ENCODE measurements at regions not wholly inside any gene's neighbourhood (a gene's known extent, or its start where the extent isn't known, plus 50 kb on each side); places are given as distances from the start of the nearest gene placed in this dataset.

GRCh38 chr21:24939291-24939690 lies 668.0 kb downstream of the MRPL39 start:
- no peak overlapping the region for H3K4me3 ChIP-seq (ENCODE audit: extremely low read depth in 1 of 4, insufficient read depth in 2 of 4, low read depth in 3 of 4, low read length in 4 of 4)
- no peak overlapping the region for H3K14ac ChIP-seq (ENCODE audit: insufficient read length)
- H4K20me1 ChIP-seq (replicated peaks in 1 of 2; ENCODE audit: control insufficient read depth in 1 of 2, insufficient read depth in 2 of 2, low read length in 2 of 2): no peaks in the 10 kb centered on the region
- H3K27ac ChIP-seq (ENCODE audit: low read depth, low read length): no peak overlapping the region
- WGBS, 2 experiments (ENCODE audit: extremely low coverage in 1 of 2, insufficient coverage in 1 of 2, insufficient read length in 1 of 2, insufficient replicate concordance in 2 of 2, low coverage in 1 of 2, low lambda C conversion rate in 2 of 2, missing lambda C conversion rate in 1 of 2): 88% methylated on average over 1 of the region's 1 CpG; no CpG with 5 or more reads in 1 of the 2 experiments
- no peak overlapping the region for H3K18ac ChIP-seq (ENCODE audit: extremely low read depth, low read length)
- no peaks in the 10 kb centered on the region for H3K79me2 ChIP-seq (ENCODE audit: control insufficient read depth in 1 of 2, insufficient read depth in 2 of 2, low read length in 2 of 2)
- FAIRE-seq (no peak), DNase-seq (ENCODE audit: low read depth in 1 of 2, low spot score in 2 of 2) (no peak)
- no peaks in the 10 kb centered on the region for H3K9me3 ChIP-seq (ENCODE audit: insufficient read depth in 2 of 2, low read depth in 1 of 2, low read length in 1 of 2)
- H4K5ac ChIP-seq (ENCODE audit: insufficient read length, low read depth, low read length): no peak overlapping the region
- no peak overlapping the region for H4K91ac ChIP-seq (replicated peaks; ENCODE audit: insufficient read length, low read length)
- no peak overlapping the region for H4K8ac ChIP-seq (ENCODE audit: extremely low read depth, insufficient read depth, low read length)
- H3K23me2 ChIP-seq (ENCODE audit: low read depth, low read length): no peaks in the 10 kb centered on the region
- ChIA-PET POLR2A (ENCODE audit: partially characterized antibody) (no interaction called here), CTCF (ENCODE audit: partially characterized antibody) (no interaction called here)
- H3K4me1 ChIP-seq (replicated peaks in 1 of 4; ENCODE audit: control insufficient read depth in 3 of 4, insufficient read depth in 4 of 4, low read length in 3 of 4): peaks cover 0 to 6% (median 4%) of the 10 kb centered on the region in 4 experiments; a peak in 4 of 7 replicates
- no peak overlapping the region for H2BK5ac ChIP-seq (ENCODE audit: low read depth, low read length)
- H3K27me3 ChIP-seq (replicated peaks in 1 of 4; ENCODE audit: control insufficient read depth in 3 of 4, extremely low read depth in 1 of 4, insufficient read depth in 3 of 4, low read length in 3 of 4): no peaks in the 10 kb centered on the region
- no peak overlapping the region for H3K4me2 ChIP-seq (ENCODE audit: insufficient read depth in 1 of 2, low read depth in 2 of 2, low read length in 2 of 2)
- H3K36me3 ChIP-seq (ENCODE audit: control insufficient read depth in 2 of 4, insufficient read depth in 4 of 4, low read length in 3 of 4): no peaks in the 10 kb centered on the region
- H2AFZ ChIP-seq (ENCODE audit: low read length): no peak overlapping the region
- no peak overlapping the region for H3K56ac ChIP-seq (replicated peaks; ENCODE audit: insufficient read length, low read depth, low read length)
- no peak overlapping the region for H3K4ac ChIP-seq (replicated peaks; ENCODE audit: insufficient read length, low read depth, low read length)
- no peak overlapping the region for H2AK5ac ChIP-seq (ENCODE audit: low read depth, low read length)
- no peak overlapping the region for H2BK15ac ChIP-seq (ENCODE audit: low read length)
- no peak overlapping the region for H2BK20ac ChIP-seq (ENCODE audit: low read length)
- no peak overlapping the region for H3K23ac ChIP-seq (ENCODE audit: insufficient read length)
- no peak overlapping the region for H3K9ac ChIP-seq (replicated peaks in 1 of 4; ENCODE audit: extremely low read depth in 1 of 4, low read depth in 3 of 4, low read length in 3 of 4)
- no peak overlapping the region for H2BK12ac ChIP-seq (ENCODE audit: low read depth, low read length)
- H3K79me1 ChIP-seq (ENCODE audit: low read depth, low read length): no peaks in the 10 kb centered on the region
- no peak overlapping the region for H2BK120ac ChIP-seq (replicated peaks; ENCODE audit: low read depth, low read length)
- TF ChIP-seq CREB1 (IDR thresholded peaks at IDR 0.05) (no peak), TEAD4 (IDR thresholded peaks at IDR 0.05; ENCODE audit: low read depth, low read length) (no peak), TAF1 (IDR thresholded peaks at IDR 0.05; ENCODE audit: low read depth, low read length) (no peak), YY1 (IDR thresholded peaks at IDR 0.05; ENCODE audit: low read depth, low read length) (no peak), ATF2 (IDR thresholded peaks at IDR 0.05; ENCODE audit: low read length) (no peak), NANOG (IDR thresholded peaks at IDR 0.05; ENCODE audit: insufficient read depth, low read depth, low read length, poor library complexity, severe bottlenecking) (no peak), PHF8 (conservative IDR thresholded peaks at IDR 0.05; ENCODE audit: low read depth, low read length) (no peak), BACH1 (IDR thresholded peaks at IDR 0.05; ENCODE audit: low read length) (no peak), EZH2 (IDR thresholded peaks at IDR 0.05; ENCODE audit: low read depth, low read length, severe bottlenecking) (no peak), RBBP5 (IDR thresholded peaks at IDR 0.05; ENCODE audit: borderline replicate concordance, low read depth, low read length) (no peak), KDM1A (IDR thresholded peaks at IDR 0.05; ENCODE audit: borderline replicate concordance, low read length) (no peak), MAFK (IDR thresholded peaks at IDR 0.05; ENCODE audit: low read depth, low read length) (no peak), RFX5 (IDR thresholded peaks at IDR 0.05; ENCODE audit: borderline replicate concordance, low read depth, low read length) (no peak), JUND (IDR thresholded peaks at IDR 0.05; ENCODE audit: low read length) (no peak)
